ENCODE measurements at regions not wholly inside any gene's neighbourhood (a gene's known extent, or its start where the extent isn't known, plus 50 kb on each side); places are given as distances from the start of the nearest gene placed in this dataset.

- H3K9me3 ChIP-seq: no peaks in the 10 kb centered on the region
- DNase-seq (ENCODE audit: low spot score) (no peak), ATAC-seq (ENCODE audit: insufficient number of reproducible peaks, low FRiP score, low read depth) (no peak)
- H3K27ac ChIP-seq: no peak overlapping the region
- no peak overlapping the region for H3K4me3 ChIP-seq
- no peaks in the 10 kb centered on the region for H3K36me3 ChIP-seq
- no peak for TF ChIP-seq CTCF (IDR thresholded peaks at IDR 0.05)
- H3K4me1 ChIP-seq (ENCODE audit: control insufficient read depth in 1 of 2, low read depth in 2 of 2): no peaks in the 10 kb centered on the region
- H3K27me3 ChIP-seq (replicated peaks; ENCODE audit: insufficient read depth): no peaks in the 10 kb centered on the region
These were observed 750.6 kb upstream of the ADGRB3 start for GRCh38 chr6:67884442-67884841.

- Histone ChIP-seq H3K36me3 (no peaks in the 10 kb centered on the region), H3K27me3 (replicated peaks; ENCODE audit: insufficient read depth) (no peaks in the 10 kb centered on the region), H3K9me3 (no peaks in the 10 kb centered on the region), H3K27ac (no peak overlapping the region), H3K4me1 (ENCODE audit: control insufficient read depth in 1 of 2, low read depth in 2 of 2) (no peaks in the 10 kb centered on the region), H3K4me3 (no peak overlapping the region)
- no peak for TF ChIP-seq CTCF (IDR thresholded peaks at IDR 0.05)
- no peak for DNase-seq (ENCODE audit: low spot score)
- no peak for ATAC-seq (ENCODE audit: insufficient number of reproducible peaks, low FRiP score, low read depth)
These were observed 751.3 kb upstream of the ADGRB3 start for GRCh38 chr6:67883500-67884366.

- DNase-seq (ENCODE audit: low spot score) (no peak), ATAC-seq (ENCODE audit: insufficient number of reproducible peaks, low FRiP score, low read depth) (no peak)
- TF ChIP-seq CTCF (IDR thresholded peaks at IDR 0.05): no peak
- Histone ChIP-seq H3K4me3 (no peak overlapping the region), H3K36me3 (no peaks in the 10 kb centered on the region), H3K27me3 (replicated peaks; ENCODE audit: insufficient read depth) (no peaks in the 10 kb centered on the region), H3K4me1 (ENCODE audit: control insufficient read depth in 1 of 2, low read depth in 2 of 2) (no peaks in the 10 kb centered on the region), H3K27ac (no peak overlapping the region), H3K9me3 (no peaks in the 10 kb centered on the region)
These were observed 752.4 kb upstream of the ADGRB3 start for GRCh38 chr6:67882436-67883311.

- Histone ChIP-seq H3K27ac (no peak overlapping the region), H3K27me3 (replicated peaks; ENCODE audit: insufficient read depth) (no peaks in the 10 kb centered on the region), H3K36me3 (no peaks in the 10 kb centered on the region), H3K4me3 (no peak overlapping the region), H3K9me3 (no peaks in the 10 kb centered on the region), H3K4me1 (ENCODE audit: control insufficient read depth in 1 of 2, low read depth in 2 of 2) (no peaks in the 10 kb centered on the region)
- ATAC-seq (ENCODE audit: insufficient number of reproducible peaks, low FRiP score, low read depth) (no peak), DNase-seq (ENCODE audit: low spot score) (no peak)
- no peak for TF ChIP-seq CTCF (IDR thresholded peaks at IDR 0.05)
These were observed 753.4 kb upstream of the ADGRB3 start for GRCh38 chr6:67881706-67882065.

Data from thoracic aorta (tissue), 2 donors.